A549 (cell line): ENCODE measurements at regions not wholly inside any gene's neighbourhood (a gene's known extent, or its start where the extent isn't known, plus 50 kb on each side); places are given as distances from the start of the nearest gene placed in this dataset.

Experiments
- ATAC-seq, 2 experiments: fragments of 200-7000 bp in 1 of 2; fragments of >200 bp in 1 of 2; cut with Nextera tagmentation in 1 of 2; cut with Tn5 transposase in 1 of 2; 3 replicates each; pipeline versions ENCODE4 v1.8.0 to v1.9.1; 2018 to 2020; ENCODE audit warnings: mild to moderate bottlenecking in 1 of 2, moderate library complexity in 1 of 2
- CTCF ChIA-PET: fragments of 300-600 bp; sonication (Branson Sonifier 250); formaldehyde crosslinking; extraction: SDS; loops from one replicate; lab custom pipeline; 2021; ENCODE audit warnings: antibody characterized with exemption, inconsistent platforms; lab: Yijun Ruan, JAX
- POLR2A ChIA-PET: fragments of 350-600 bp; formaldehyde crosslinking; extraction: SDS; loops from one replicate; lab custom pipeline; 2021; ENCODE audit warnings: antibody characterized with exemption, inconsistent platforms; lab: Yijun Ruan, JAX
- DNase-seq, 2 experiments: peaks; one replicate each; pipeline versions ENCODE4 v3.0.0 to v3.0.0-alpha.2; 2011 to 2016; ENCODE audit warnings: low read depth in 1 of 2, low spot score in 1 of 2
- FAIRE-seq: peaks from 2 replicates; lab custom pipeline; 2011; peaks lifted over from hg19 to GRCh38; lab: Jason Lieb, UNC
- H3K27ac ChIP-seq, 2 experiments: fragments of >200 bp; sonication (Bioruptor Twin); formaldehyde crosslinking; 3 replicates each; pipeline ENCODE4 v1.5.1; 2016 to 2017
- H3K4me1 ChIP-seq: fragments of >200 bp; sonication (Bioruptor Twin); formaldehyde crosslinking; 3 replicates; pipeline ENCODE4 v1.6.1; 2016
- H3K4me2 ChIP-seq: fragments of >200 bp; sonication (Bioruptor Twin); formaldehyde crosslinking; 3 replicates; pipeline ENCODE4 v1.6.1; 2016
- H3K4me3 ChIP-seq: fragments of >200 bp; sonication (Bioruptor Twin); formaldehyde crosslinking; 3 replicates; pipeline ENCODE4 v1.5.1; 2016
- H3K9me3 ChIP-seq: fragments of >200 bp; sonication (Bioruptor Twin); formaldehyde crosslinking; 3 replicates; pipeline ENCODE4 v1.6.1; 2016
- CBX8 ChIP-seq: fragments of 200-600 bp; sonication (generic); IDR thresholded peaks from 2 replicates; pipeline ENCODE4 v1.6.1; 2016
- CHD2 ChIP-seq: fragments of 150-350 bp; IDR thresholded peaks from 2 replicates; pipeline ENCODE4 v1.6.1; 2014; ENCODE audit warnings: low read length; ENCODE audit not compliant: partially characterized antibody
- EHF ChIP-seq: fragments of 250-450 bp; sonication (Bioruptor Pico); IDR thresholded peaks from 2 replicates; pipeline ENCODE4 v1.5.0; 2020; ENCODE audit warnings: mild to moderate bottlenecking
- EP300 ChIP-seq, 2 experiments: fragments of >200 bp; sonication (Bioruptor Twin); formaldehyde crosslinking; IDR thresholded peaks; 2 replicates in 1 of 2; 3 replicates in 1 of 2; pipeline ENCODE4 v1.6.1; 2016 to 2017
- ESRRA ChIP-seq: fragments of 150-350 bp; IDR thresholded peaks from 2 replicates; pipeline ENCODE4 v1.6.1; 2014; ENCODE audit warnings: mild to moderate bottlenecking, low read length, borderline replicate concordance
- FOSB ChIP-seq: fragments of 250-450 bp; sonication (Bioruptor Pico); IDR thresholded peaks from 2 replicates; pipeline ENCODE4 v1.5.0; 2020; ENCODE audit warnings: mild to moderate bottlenecking, moderate library complexity
- FOXS1 ChIP-seq: fragments of 250-450 bp; sonication (Bioruptor Pico); IDR thresholded peaks from 2 replicates; pipeline ENCODE4 v1.5.0; 2020; ENCODE audit warnings: mild to moderate bottlenecking, moderate library complexity
- HOXB13 ChIP-seq: fragments of 250-450 bp; sonication (Bioruptor Pico); IDR thresholded peaks from 2 replicates; pipeline ENCODE4 v1.5.0; 2020; ENCODE audit warnings: low read depth, mild to moderate bottlenecking, moderate library complexity
- HOXB5 ChIP-seq: fragments of 250-450 bp; sonication (Bioruptor Pico); IDR thresholded peaks from 2 replicates; pipeline ENCODE4 v1.5.0; 2020; ENCODE audit warnings: mild to moderate bottlenecking, moderate library complexity
- JUN ChIP-seq, 2 experiments: fragments of >200 bp; sonication (Bioruptor Twin); formaldehyde crosslinking; IDR thresholded peaks; 2 replicates in 1 of 2; 3 replicates in 1 of 2; pipeline ENCODE4 v1.6.1; 2016 to 2017
- KDM5A ChIP-seq: fragments of 200-600 bp; sonication (generic); IDR thresholded peaks from 2 replicates; pipeline ENCODE4 v1.6.1; 2016; ENCODE audit warnings: antibody characterized with exemption, mild to moderate bottlenecking
- MYC ChIP-seq: IDR thresholded peaks from 2 replicates; pipeline ENCODE4 v1.6.1; 2012; ENCODE audit warnings: mild to moderate bottlenecking, inconsistent platforms, low read length, improper control_type of control experiment, borderline replicate concordance
- NFE2L2 ChIP-seq: fragments of 150-350 bp; conservative IDR thresholded peaks from 2 replicates; pipeline ENCODE4 v1.6.1; 2014; ENCODE audit warnings: low read length
- PHF8 ChIP-seq: fragments of 200-600 bp; sonication (generic); IDR thresholded peaks from 2 replicates; pipeline ENCODE4 v1.6.1; 2016; ENCODE audit warnings: low read depth, mild to moderate bottlenecking, antibody characterized with exemption, moderate library complexity, borderline replicate concordance
- RAD21 ChIP-seq, 2 experiments: fragments of >200 bp in 1 of 2; sonication (Bioruptor Twin) in 1 of 2; formaldehyde crosslinking in 1 of 2; IDR thresholded peaks in 1 of 2; conservative IDR thresholded peaks in 1 of 2; 2 replicates in 1 of 2; 3 replicates in 1 of 2; pipeline ENCODE4 v1.6.1; 2012 to 2018; ENCODE audit warnings: inconsistent platforms in 1 of 2
- RARB ChIP-seq: fragments of 250-450 bp; sonication (Bioruptor Pico); IDR thresholded peaks from 2 replicates; pipeline ENCODE4 v1.8.0; 2021; ENCODE audit warnings: mild to moderate bottlenecking, moderate library complexity
- RCOR1 ChIP-seq: fragments of 150-350 bp; IDR thresholded peaks from 2 replicates; pipeline ENCODE4 v1.6.1; 2014; ENCODE audit warnings: antibody characterized with exemption, low read length, low read depth
- SMC3 ChIP-seq: fragments of >200 bp; sonication (Bioruptor Twin); formaldehyde crosslinking; IDR thresholded peaks from 3 replicates; pipeline ENCODE4 v1.6.1; 2018; ENCODE audit warnings: inconsistent platforms
- TFCP2L1 ChIP-seq: fragments of 250-450 bp; sonication (Bioruptor Pico); IDR thresholded peaks from 2 replicates; pipeline ENCODE4 v1.5.0; 2021; ENCODE audit warnings: mild to moderate bottlenecking
- ZFP36 ChIP-seq: fragments of 450-650 bp; IDR thresholded peaks from 2 replicates; pipeline ENCODE4 v1.6.1; 2014; ENCODE audit warnings: borderline replicate concordance; ENCODE audit not compliant: partially characterized antibody
- ZNF302 ChIP-seq: fragments of 250-450 bp; sonication (Bioruptor Pico); IDR thresholded peaks from 2 replicates; pipeline ENCODE4 v1.9.0; 2021; ENCODE audit warnings: inconsistent platforms, mild to moderate bottlenecking, moderate library complexity
- ZSCAN20 ChIP-seq: fragments of 250-450 bp; sonication (Bioruptor Pico); IDR thresholded peaks from 2 replicates; pipeline ENCODE4 v1.8.0; 2022; ENCODE audit warnings: mild to moderate bottlenecking, moderate library complexity
- WGBS: methylation state at CpG from one replicate; pipeline ENCODE4 v1.1.6; 2017; ENCODE audit errors: missing lambda C conversion rate; 5-methylcytosine and 5-hydroxymethylcytosine counted together
- TF ChIP-seq, protein P1 (sequence below): fragments of 450-650 bp; IDR thresholded peaks from 2 replicates; pipeline ENCODE4 v1.6.1; 2014; ENCODE audit warnings: antibody characterized with exemption
- TF ChIP-seq, protein P2 (sequence below): IDR thresholded peaks from 2 replicates; pipeline ENCODE4 v1.6.1; 2012
- TF ChIP-seq, protein P3 (sequence below): IDR thresholded peaks from 2 replicates; pipeline ENCODE4 v1.6.1; 2012
- TF ChIP-seq, protein P4 (sequence below): fragments of >200 bp; sonication (Bioruptor Twin); formaldehyde crosslinking; IDR thresholded peaks from 2 replicates; pipeline ENCODE4 v1.6.1; 2016
- TF ChIP-seq, protein P5 (sequence below): IDR thresholded peaks from 2 replicates; pipeline ENCODE4 v1.6.1; 2012; ENCODE audit warnings: low read depth, borderline replicate concordance
- TF ChIP-seq, protein P6 (sequence below): fragments of 150-350 bp; IDR thresholded peaks from 2 replicates; pipeline ENCODE4 v1.6.1; 2014; ENCODE audit warnings: low read depth, mild to moderate bottlenecking, low read length
- TF ChIP-seq, protein P7 (sequence below): fragments of 250-450 bp; sonication (Bioruptor Pico); IDR thresholded peaks from 2 replicates; pipeline ENCODE4 v1.5.0; 2021; ENCODE audit warnings: mild to moderate bottlenecking, moderate library complexity, borderline replicate concordance

DNA sequence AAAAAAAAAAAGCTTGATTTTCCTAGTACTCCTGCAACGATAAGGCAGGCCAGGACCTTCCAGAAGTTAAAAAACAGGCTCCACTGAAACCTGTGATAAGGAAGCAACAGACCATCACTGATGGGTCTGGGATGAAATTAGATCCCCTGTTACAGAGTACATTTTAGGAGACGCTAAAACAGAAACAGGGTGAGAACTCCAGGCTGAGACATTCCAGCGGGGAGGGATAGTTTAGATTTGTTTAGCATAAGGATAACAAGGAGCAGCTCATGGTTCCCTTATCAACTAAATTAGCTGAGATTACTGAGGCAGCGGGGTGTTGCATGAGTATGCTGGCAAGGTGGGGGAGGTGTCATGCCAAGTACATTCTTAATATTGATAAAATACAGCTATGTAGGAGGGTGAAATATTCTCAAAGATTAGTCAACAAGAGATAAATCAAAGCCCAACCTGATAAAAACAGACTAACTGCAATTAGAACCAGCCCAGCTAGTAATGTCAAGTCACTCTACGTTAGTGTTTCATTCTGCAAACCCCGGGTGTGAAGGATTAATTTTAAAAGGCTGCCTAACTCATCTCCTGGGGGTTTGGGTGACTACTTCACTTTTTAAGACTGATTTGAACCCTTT, 75.0 kb upstream of the BZW1 start:
- Histone ChIP-seq H3K4me1 (peaks cover 11% of the 10 kb centered on the region), H3K4me3 (no peak overlapping the region), H3K9me3 (no peaks in the 10 kb centered on the region), H3K27ac (peak overlapping the region; percentile 6 to 37; a peak in 2 of 6 replicates), H3K4me2 (no peak overlapping the region)
- no peak for TF ChIP-seq CBX8
- TF ChIP-seq, protein P1, sequence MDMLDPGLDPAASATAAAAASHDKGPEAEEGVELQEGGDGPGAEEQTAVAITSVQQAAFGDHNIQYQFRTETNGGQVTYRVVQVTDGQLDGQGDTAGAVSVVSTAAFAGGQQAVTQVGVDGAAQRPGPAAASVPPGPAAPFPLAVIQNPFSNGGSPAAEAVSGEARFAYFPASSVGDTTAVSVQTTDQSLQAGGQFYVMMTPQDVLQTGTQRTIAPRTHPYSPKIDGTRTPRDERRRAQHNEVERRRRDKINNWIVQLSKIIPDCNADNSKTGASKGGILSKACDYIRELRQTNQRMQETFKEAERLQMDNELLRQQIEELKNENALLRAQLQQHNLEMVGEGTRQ: no peak
- no peak for TF ChIP-seq KDM5A
- no peak for TF ChIP-seq ZSCAN20
- no peak for TF ChIP-seq RAD21 (conservative IDR thresholded peaks at IDR 0.05 in 1 of 2, IDR thresholded peaks at IDR 0.05 in 1 of 2)
- TF ChIP-seq, protein P2, sequence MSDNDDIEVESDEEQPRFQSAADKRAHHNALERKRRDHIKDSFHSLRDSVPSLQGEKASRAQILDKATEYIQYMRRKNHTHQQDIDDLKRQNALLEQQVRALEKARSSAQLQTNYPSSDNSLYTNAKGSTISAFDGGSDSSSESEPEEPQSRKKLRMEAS: no peak
- no peak for TF ChIP-seq MYC
- TF ChIP-seq, protein P3, sequence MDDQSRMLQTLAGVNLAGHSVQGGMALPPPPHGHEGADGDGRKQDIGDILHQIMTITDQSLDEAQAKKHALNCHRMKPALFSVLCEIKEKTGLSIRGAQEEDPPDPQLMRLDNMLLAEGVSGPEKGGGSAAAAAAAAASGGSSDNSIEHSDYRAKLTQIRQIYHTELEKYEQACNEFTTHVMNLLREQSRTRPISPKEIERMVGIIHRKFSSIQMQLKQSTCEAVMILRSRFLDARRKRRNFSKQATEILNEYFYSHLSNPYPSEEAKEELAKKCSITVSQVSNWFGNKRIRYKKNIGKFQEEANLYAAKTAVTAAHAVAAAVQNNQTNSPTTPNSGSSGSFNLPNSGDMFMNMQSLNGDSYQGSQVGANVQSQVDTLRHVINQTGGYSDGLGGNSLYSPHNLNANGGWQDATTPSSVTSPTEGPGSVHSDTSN: no peak
- TF ChIP-seq EP300 (IDR thresholded peaks at IDR 0.05): no peak
- no peak for TF ChIP-seq NFE2L2
- TF ChIP-seq ESRRA: no peak
- TF ChIP-seq, protein P4, sequence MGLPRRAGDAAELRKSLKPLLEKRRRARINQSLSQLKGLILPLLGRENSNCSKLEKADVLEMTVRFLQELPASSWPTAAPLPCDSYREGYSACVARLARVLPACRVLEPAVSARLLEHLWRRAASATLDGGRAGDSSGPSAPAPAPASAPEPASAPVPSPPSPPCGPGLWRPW: no peak
- TF ChIP-seq JUN (IDR thresholded peaks at IDR 0.05): no peak
- TF ChIP-seq RCOR1: no peak
- TF ChIP-seq, protein P5, sequence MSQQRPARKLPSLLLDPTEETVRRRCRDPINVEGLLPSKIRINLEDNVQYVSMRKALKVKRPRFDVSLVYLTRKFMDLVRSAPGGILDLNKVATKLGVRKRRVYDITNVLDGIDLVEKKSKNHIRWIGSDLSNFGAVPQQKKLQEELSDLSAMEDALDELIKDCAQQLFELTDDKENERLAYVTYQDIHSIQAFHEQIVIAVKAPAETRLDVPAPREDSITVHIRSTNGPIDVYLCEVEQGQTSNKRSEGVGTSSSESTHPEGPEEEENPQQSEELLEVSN: no peak
- no peak for TF ChIP-seq PHF8
- TF ChIP-seq, protein P6, sequence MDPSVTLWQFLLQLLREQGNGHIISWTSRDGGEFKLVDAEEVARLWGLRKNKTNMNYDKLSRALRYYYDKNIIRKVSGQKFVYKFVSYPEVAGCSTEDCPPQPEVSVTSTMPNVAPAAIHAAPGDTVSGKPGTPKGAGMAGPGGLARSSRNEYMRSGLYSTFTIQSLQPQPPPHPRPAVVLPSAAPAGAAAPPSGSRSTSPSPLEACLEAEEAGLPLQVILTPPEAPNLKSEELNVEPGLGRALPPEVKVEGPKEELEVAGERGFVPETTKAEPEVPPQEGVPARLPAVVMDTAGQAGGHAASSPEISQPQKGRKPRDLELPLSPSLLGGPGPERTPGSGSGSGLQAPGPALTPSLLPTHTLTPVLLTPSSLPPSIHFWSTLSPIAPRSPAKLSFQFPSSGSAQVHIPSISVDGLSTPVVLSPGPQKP: no peak
- TF ChIP-seq, protein P7, sequence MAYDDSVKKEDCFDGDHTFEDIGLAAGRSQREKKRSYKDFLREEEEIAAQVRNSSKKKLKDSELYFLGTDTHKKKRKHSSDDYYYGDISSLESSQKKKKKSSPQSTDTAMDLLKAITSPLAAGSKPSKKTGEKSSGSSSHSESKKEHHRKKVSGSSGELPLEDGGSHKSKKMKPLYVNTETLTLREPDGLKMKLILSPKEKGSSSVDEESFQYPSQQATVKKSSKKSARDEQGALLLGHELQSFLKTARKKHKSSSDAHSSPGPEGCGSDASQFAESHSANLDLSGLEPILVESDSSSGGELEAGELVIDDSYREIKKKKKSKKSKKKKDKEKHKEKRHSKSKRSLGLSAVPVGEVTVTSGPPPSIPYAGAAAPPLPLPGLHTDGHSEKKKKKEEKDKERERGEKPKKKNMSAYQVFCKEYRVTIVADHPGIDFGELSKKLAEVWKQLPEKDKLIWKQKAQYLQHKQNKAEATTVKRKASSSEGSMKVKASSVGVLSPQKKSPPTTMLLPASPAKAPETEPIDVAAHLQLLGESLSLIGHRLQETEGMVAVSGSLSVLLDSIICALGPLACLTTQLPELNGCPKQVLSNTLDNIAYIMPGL: no peak
- no peak for TF ChIP-seq SMC3
- no peak for TF ChIP-seq ZNF302
- FAIRE-seq (no peak), ATAC-seq (no peak), DNase-seq (no peak)
- ChIA-PET POLR2A (interaction anchor here (1.0 to 1.4 kb wide), 2 partner anchors 28 to 75 kb away, joined by 3 to 4 read pairs; partner anchors contain the start of gene BZW1), CTCF (interaction anchor here (0.6 to 10.9 kb wide), 11 partner anchors 8 to 212 kb away, joined by 3 to 116 read pairs (median 4); partner anchors contain the start of gene NIF3L1)
- 84% methylated on average over 6 of the region's 6 CpGs for WGBS

DNA sequence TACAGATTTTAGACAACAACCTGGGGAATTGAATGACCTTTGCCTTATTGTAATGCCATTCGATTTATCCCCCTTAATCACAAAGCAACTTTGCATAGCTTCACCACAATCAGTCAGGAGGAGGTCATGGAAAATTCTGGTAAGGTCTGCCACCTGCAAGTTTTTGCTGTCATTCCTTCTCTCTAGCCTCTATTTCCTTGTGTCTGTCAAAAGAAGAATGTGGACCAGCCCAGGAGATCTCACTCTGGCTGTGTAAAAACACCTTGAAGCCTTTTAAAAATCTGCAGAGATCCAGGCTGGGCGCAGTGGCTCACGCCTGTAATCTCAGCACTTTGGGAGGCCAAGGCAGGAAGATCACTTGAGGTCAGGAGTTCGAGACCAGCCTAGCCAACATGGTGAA, 74.1 kb upstream of the BZW1 start:
- TF ChIP-seq HOXB13 (CRISPR knock-in tag): no peak
- TF ChIP-seq EHF (CRISPR knock-in tag): no peak
- no peak for TF ChIP-seq CHD2
- TF ChIP-seq RCOR1: no peak
- TF ChIP-seq EP300 (IDR thresholded peaks at IDR 0.05): no peak
- TF ChIP-seq ZFP36: no peak
- no peak for TF ChIP-seq RAD21 (conservative IDR thresholded peaks at IDR 0.05 in 1 of 2, IDR thresholded peaks at IDR 0.05 in 1 of 2)
- TF ChIP-seq FOSB: no peak
- TF ChIP-seq HOXB5: no peak
- no peak for TF ChIP-seq FOXS1 (CRISPR knock-in tag)
- TF ChIP-seq ZNF302: no peak
- TF ChIP-seq TFCP2L1 (CRISPR knock-in tag): no peak
- TF ChIP-seq RARB (CRISPR knock-in tag): no peak
- TF ChIP-seq, all 56 proteins: peak for 0
- Histone ChIP-seq H3K9me3 (no peaks in the 10 kb centered on the region), H3K4me2 (no peak overlapping the region), H3K27ac (peak overlapping the region in 1 of 2 experiments; percentile 29; a peak in 2 of 6 replicates), H3K4me3 (no peak overlapping the region), H3K4me1 (peaks cover 18% of the 10 kb centered on the region)
- WGBS: 76% methylated on average over 4 of the region's 4 CpGs
- ATAC-seq (no peak), FAIRE-seq (no peak), DNase-seq (no peak)
- CTCF ChIA-PET: interaction anchor here (0.7 to 10.9 kb wide), 7 partner anchors 9 to 212 kb away, joined by 3 to 116 read pairs (median 3); no protein-coding TSS in a partner anchor
- POLR2A ChIA-PET: no interaction called here
